Loucy (cell line): ENCODE measurements at regions not wholly inside any gene's neighbourhood (a gene's known extent, or its start where the extent isn't known, plus 50 kb on each side); places are given as distances from the start of the nearest gene placed in this dataset.

Experiments
- H2AFZ ChIP-seq: fragments of 200-600 bp; sonication (generic); 2 replicates; pipeline ENCODE4 v1.6.0; 2016; ENCODE audit warnings: antibody characterized with exemption, mild to moderate bottlenecking, low read length, moderate library complexity
- H3F3A ChIP-seq: fragments of 200-600 bp; 2 replicates; pipeline ENCODE4 v1.6.0; 2016; ENCODE audit warnings: antibody characterized with exemption, low read depth, mild to moderate bottlenecking
- H3K27me3 ChIP-seq: fragments of 200-600 bp; sonication (generic); 2 replicates; pipeline ENCODE4 v1.6.1; 2014; ENCODE audit warnings: low read length, mild to moderate bottlenecking; ENCODE audit not compliant: insufficient read depth, poor library complexity, severe bottlenecking
- H3K36me3 ChIP-seq: fragments of 200-600 bp; sonication (generic); 2 replicates; pipeline ENCODE4 v1.6.1; 2016; ENCODE audit warnings: low read length; ENCODE audit not compliant: insufficient read depth
- H3K4me1 ChIP-seq: fragments of 200-600 bp; sonication (generic); 2 replicates; pipeline ENCODE4 v1.5.1; 2014; ENCODE audit warnings: low read length, mild to moderate bottlenecking; ENCODE audit not compliant: insufficient read depth, poor library complexity, severe bottlenecking
- H3K4me2 ChIP-seq: fragments of 200-600 bp; sonication (generic); 2 replicates; pipeline ENCODE4 v1.6.0; 2014; ENCODE audit warnings: antibody characterized with exemption, low read length, low read depth, mild to moderate bottlenecking; ENCODE audit not compliant: poor library complexity, severe bottlenecking
- H3K4me3 ChIP-seq: fragments of 200-600 bp; sonication (generic); 2 replicates; pipeline ENCODE4 v1.5.1; 2014; ENCODE audit warnings: low read length, mild to moderate bottlenecking, mixed read lengths; ENCODE audit not compliant: poor library complexity, severe bottlenecking
- H3K79me2 ChIP-seq: fragments of 200-600 bp; sonication (generic); 2 replicates; pipeline ENCODE4 v1.6.1; 2014; ENCODE audit warnings: low read length; ENCODE audit not compliant: insufficient read depth
- H3K9ac ChIP-seq: fragments of 200-600 bp; sonication (generic); 2 replicates; pipeline ENCODE4 v1.6.0; 2014; ENCODE audit warnings: mild to moderate bottlenecking, low read depth, low read length, moderate library complexity; ENCODE audit not compliant: poor library complexity, severe bottlenecking
- H3K9me2 ChIP-seq: fragments of 200-600 bp; sonication (generic); replicated peaks from 2 replicates; pipeline ENCODE4 v1.6.1; 2016; ENCODE audit warnings: low read depth, low read length, mixed read lengths
- H3K9me3 ChIP-seq: fragments of 200-600 bp; sonication (generic); 2 replicates; pipeline ENCODE4 v1.6.1; 2014; ENCODE audit warnings: mild to moderate bottlenecking, antibody characterized with exemption, low read length, low read depth; ENCODE audit not compliant: insufficient read depth
- H4K20me1 ChIP-seq: fragments of 200-600 bp; sonication (generic); 2 replicates; pipeline ENCODE4 v1.6.0; 2014; ENCODE audit warnings: antibody characterized with exemption, low read length, mild to moderate bottlenecking; ENCODE audit not compliant: insufficient read depth, poor library complexity, severe bottlenecking
- EZH2phosphoT487 ChIP-seq: fragments of 200-600 bp; IDR thresholded peaks from 2 replicates; pipeline ENCODE4 v1.6.1; 2018; ENCODE audit warnings: antibody characterized with exemption, mild to moderate bottlenecking, moderate library complexity, borderline replicate concordance
- TF ChIP-seq, protein P1 (sequence below): fragments of 200-600 bp; sonication (generic); conservative IDR thresholded peaks from 2 replicates; pipeline ENCODE4 v1.5.1; 2014; ENCODE audit warnings: mild to moderate bottlenecking, antibody characterized with exemption, low read length

DNA sequence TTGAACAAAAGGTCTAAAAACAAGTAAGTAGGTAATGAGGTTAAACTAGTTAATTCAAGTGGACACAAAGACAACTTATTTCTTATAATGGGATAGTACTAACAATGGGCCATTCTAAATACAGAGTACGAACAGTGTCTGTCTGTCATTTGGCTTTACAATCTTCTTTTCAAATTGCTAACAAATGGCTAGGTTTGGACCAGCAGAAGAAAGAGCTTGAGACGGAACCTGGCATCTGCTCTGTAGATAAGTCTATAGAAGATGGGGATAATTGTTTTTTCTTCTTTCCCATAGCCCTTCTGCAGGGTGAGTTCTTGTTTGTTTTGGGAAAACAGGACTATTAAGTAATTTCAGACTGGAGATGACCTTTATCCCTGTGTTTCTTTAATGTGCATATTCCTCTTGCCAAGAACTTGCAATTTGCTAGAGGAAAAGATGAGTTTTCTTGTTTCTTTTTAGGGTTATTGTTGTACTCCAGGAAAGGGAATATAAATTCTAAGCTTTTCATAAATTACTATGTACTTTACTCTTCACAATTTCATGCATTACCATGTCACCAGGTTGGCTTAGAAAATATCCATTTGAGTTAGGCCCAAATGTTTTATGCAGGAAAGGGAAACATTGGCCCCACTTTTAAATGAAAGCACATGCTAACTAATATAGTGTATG, 500.5 kb upstream of the SYT4 start:
- no peaks in the 10 kb centered on the region for H3K9me3 ChIP-seq
- no peaks in the 10 kb centered on the region for H3K79me2 ChIP-seq
- H3K36me3 ChIP-seq, result no peaks in the 10 kb centered on the region
- H3F3A ChIP-seq, result no peaks in the 10 kb centered on the region
- H3K4me2 ChIP-seq, result no peak overlapping the region
- no peak overlapping the region for H3K9ac ChIP-seq
- H3K9me2 ChIP-seq, result no peaks in the 10 kb centered on the region
- no peak overlapping the region for H3K4me3 ChIP-seq
- TF ChIP-seq EZH2phosphoT487, result no peak
- TF ChIP-seq, protein P1, sequence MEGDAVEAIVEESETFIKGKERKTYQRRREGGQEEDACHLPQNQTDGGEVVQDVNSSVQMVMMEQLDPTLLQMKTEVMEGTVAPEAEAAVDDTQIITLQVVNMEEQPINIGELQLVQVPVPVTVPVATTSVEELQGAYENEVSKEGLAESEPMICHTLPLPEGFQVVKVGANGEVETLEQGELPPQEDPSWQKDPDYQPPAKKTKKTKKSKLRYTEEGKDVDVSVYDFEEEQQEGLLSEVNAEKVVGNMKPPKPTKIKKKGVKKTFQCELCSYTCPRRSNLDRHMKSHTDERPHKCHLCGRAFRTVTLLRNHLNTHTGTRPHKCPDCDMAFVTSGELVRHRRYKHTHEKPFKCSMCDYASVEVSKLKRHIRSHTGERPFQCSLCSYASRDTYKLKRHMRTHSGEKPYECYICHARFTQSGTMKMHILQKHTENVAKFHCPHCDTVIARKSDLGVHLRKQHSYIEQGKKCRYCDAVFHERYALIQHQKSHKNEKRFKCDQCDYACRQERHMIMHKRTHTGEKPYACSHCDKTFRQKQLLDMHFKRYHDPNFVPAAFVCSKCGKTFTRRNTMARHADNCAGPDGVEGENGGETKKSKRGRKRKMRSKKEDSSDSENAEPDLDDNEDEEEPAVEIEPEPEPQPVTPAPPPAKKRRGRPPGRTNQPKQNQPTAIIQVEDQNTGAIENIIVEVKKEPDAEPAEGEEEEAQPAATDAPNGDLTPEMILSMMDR, result no peak
- H4K20me1 ChIP-seq, result no peaks in the 10 kb centered on the region
- H3K27me3 ChIP-seq, result no peaks in the 10 kb centered on the region
- no peak overlapping the region for H2AFZ ChIP-seq
- H3K4me1 ChIP-seq, result no peaks in the 10 kb centered on the region

DNA sequence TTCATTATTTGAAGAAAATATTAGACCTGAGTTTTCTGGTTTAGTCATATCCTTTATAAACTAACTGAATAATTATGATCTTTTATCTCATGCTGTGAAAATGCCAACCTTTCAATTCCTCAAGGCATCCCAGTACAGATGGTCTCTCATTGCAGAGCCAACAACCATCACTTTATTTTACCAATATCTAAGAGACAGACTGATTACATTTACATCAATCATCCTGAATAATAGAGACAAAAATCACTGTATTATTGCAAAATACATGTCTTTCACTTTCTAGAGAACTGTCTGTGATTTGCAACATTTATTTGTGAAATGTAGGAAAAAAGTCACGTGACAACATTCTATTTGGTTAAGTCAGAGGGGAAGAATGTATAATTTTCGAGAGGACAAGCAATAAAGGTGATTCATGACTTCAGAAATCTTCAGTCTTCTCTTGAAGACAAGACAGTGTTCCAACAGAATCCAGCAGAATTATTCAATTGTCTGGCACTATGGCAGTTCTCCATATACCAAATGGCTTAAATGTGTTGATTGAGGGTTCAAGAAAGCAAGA, 503.6 kb upstream of the SYT4 start:
- no peak overlapping the region for H3K4me3 ChIP-seq
- H3K9me3 ChIP-seq, result no peaks in the 10 kb centered on the region
- H3K79me2 ChIP-seq, result no peaks in the 10 kb centered on the region
- H3K4me1 ChIP-seq, result no peaks in the 10 kb centered on the region
- H3K27me3 ChIP-seq, result no peaks in the 10 kb centered on the region
- H3F3A ChIP-seq, result no peaks in the 10 kb centered on the region
- H4K20me1 ChIP-seq, result no peaks in the 10 kb centered on the region
- TF ChIP-seq, protein P1, result no peak
- TF ChIP-seq EZH2phosphoT487, result no peak
- H2AFZ ChIP-seq, result no peak overlapping the region
- H3K9me2 ChIP-seq, result no peaks in the 10 kb centered on the region
- no peaks in the 10 kb centered on the region for H3K36me3 ChIP-seq
- no peak overlapping the region for H3K4me2 ChIP-seq
- no peak overlapping the region for H3K9ac ChIP-seq

DNA sequence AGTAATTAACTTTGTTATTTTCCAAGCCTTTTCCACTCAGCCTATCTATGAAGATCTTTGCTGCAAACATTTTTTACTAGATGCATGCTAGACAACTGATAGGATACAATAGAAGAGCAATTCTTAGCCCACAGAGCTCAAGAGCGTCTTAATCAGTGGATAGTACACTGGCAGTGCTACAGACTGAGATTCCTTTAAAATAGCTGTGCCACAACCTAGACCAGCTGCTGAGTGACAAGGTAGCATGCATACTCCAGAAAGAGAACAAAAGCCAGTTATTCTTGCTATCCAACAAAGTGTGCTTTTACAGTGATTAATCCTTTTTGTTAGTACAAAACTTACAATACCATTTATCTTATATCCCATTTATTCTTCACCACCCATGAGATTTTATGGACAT, 507.9 kb upstream of the SYT4 start:
- Histone ChIP-seq H3K27me3 (no peaks in the 10 kb centered on the region), H4K20me1 (no peaks in the 10 kb centered on the region), H3K9me2 (no peaks in the 10 kb centered on the region), H3K4me2 (no peak overlapping the region), H3K4me1 (no peaks in the 10 kb centered on the region), H3F3A (no peaks in the 10 kb centered on the region), H3K79me2 (no peaks in the 10 kb centered on the region), H3K9me3 (no peaks in the 10 kb centered on the region), H3K4me3 (no peak overlapping the region), H2AFZ (no peak overlapping the region), H3K36me3 (no peaks in the 10 kb centered on the region), H3K9ac (no peak overlapping the region)
- TF ChIP-seq, protein P1, result no peak
- TF ChIP-seq EZH2phosphoT487, result no peak
